ENCODE measurements at regions not wholly inside any gene's neighbourhood (a gene's known extent, or its start where the extent isn't known, plus 50 kb on each side); places are given as distances from the start of the nearest gene placed in this dataset.

DNA sequence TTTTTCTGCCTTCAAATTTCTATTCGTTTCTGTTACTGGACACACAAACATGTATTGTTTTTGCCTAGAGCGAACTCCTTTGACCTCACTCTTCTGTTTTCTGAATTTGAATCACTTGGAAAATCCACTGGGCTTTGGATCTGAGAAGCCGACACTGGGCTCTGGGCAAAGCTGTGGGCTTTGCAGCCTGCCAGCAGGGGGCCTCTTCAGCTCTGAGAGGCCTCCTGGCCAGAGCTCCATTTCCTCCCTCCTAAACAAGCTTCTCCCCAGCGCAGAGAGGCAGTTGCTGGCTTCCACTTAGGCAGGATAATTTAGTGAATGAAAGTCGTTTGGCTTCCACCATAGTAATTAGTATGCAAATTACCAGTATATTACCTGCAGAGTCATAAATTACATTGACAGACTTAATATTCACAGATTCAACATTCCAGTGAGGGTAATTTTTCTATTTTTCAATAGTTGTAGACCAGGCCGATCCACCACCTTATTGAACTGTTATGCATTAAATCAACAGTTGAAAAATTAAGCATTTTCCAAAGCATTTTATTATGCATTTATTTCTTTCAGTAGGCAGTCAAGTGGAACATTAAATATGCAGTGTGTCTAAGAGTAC, 104.0 kb upstream of the ZNF366 start (continued):
- TF ChIP-seq FOXJ2 (tag; IDR thresholded peaks at IDR 0.05): no peak
- TF ChIP-seq TAF15 (IDR thresholded peaks at IDR 0.05; ENCODE audit: low read depth, low read length): no peak
- no peak for TF ChIP-seq ZC3H11A (IDR thresholded peaks at IDR 0.05; ENCODE audit: low read depth, low read length)
- no peak for TF ChIP-seq EGR1 (conservative IDR thresholded peaks at IDR 0.05)
- TF ChIP-seq TGIF2 (CRISPR knock-in tag; IDR thresholded peaks at IDR 0.05): no peak
- TF ChIP-seq RBM25 (IDR thresholded peaks at IDR 0.05; ENCODE audit: low read depth, low read length, severe bottlenecking): no peak
- 0 out of 4 replicates have a peak, but pooled peaks of 1 of the 2 experiments have one; percentile 16 for TF ChIP-seq SRF (CRISPR knock-in tag; IDR thresholded peaks at IDR 0.05)
- TF ChIP-seq POLR2A (conservative IDR thresholded peaks at IDR 0.05): no peak
- no peak for TF ChIP-seq MYNN (IDR thresholded peaks at IDR 0.05)
- no peak for TF ChIP-seq MYNN (CRISPR knock-in tag; IDR thresholded peaks at IDR 0.05)
- no peak for TF ChIP-seq ZBTB7A (IDR thresholded peaks at IDR 0.05; ENCODE audit: borderline replicate concordance, control insufficient read depth, low read depth, low read length)
- TF ChIP-seq, protein P1, sequence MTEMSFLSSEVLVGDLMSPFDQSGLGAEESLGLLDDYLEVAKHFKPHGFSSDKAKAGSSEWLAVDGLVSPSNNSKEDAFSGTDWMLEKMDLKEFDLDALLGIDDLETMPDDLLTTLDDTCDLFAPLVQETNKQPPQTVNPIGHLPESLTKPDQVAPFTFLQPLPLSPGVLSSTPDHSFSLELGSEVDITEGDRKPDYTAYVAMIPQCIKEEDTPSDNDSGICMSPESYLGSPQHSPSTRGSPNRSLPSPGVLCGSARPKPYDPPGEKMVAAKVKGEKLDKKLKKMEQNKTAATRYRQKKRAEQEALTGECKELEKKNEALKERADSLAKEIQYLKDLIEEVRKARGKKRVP (CRISPR knock-in tag; IDR thresholded peaks at IDR 0.05): no peak
- TF ChIP-seq MEF2A (IDR thresholded peaks at IDR 0.05; ENCODE audit: control insufficient read depth, low read depth, low read length): no peak
- no peak for TF ChIP-seq TCF7L2 (IDR thresholded peaks at IDR 0.05; ENCODE audit: low read depth, low read length)
- TF ChIP-seq, protein P2, sequence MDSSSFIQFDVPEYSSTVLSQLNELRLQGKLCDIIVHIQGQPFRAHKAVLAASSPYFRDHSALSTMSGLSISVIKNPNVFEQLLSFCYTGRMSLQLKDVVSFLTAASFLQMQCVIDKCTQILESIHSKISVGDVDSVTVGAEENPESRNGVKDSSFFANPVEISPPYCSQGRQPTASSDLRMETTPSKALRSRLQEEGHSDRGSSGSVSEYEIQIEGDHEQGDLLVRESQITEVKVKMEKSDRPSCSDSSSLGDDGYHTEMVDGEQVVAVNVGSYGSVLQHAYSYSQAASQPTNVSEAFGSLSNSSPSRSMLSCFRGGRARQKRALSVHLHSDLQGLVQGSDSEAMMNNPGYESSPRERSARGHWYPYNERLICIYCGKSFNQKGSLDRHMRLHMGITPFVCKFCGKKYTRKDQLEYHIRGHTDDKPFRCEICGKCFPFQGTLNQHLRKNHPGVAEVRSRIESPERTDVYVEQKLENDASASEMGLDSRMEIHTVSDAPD (CRISPR knock-in tag; IDR thresholded peaks at IDR 0.05): no peak
- TF ChIP-seq, protein P3, sequence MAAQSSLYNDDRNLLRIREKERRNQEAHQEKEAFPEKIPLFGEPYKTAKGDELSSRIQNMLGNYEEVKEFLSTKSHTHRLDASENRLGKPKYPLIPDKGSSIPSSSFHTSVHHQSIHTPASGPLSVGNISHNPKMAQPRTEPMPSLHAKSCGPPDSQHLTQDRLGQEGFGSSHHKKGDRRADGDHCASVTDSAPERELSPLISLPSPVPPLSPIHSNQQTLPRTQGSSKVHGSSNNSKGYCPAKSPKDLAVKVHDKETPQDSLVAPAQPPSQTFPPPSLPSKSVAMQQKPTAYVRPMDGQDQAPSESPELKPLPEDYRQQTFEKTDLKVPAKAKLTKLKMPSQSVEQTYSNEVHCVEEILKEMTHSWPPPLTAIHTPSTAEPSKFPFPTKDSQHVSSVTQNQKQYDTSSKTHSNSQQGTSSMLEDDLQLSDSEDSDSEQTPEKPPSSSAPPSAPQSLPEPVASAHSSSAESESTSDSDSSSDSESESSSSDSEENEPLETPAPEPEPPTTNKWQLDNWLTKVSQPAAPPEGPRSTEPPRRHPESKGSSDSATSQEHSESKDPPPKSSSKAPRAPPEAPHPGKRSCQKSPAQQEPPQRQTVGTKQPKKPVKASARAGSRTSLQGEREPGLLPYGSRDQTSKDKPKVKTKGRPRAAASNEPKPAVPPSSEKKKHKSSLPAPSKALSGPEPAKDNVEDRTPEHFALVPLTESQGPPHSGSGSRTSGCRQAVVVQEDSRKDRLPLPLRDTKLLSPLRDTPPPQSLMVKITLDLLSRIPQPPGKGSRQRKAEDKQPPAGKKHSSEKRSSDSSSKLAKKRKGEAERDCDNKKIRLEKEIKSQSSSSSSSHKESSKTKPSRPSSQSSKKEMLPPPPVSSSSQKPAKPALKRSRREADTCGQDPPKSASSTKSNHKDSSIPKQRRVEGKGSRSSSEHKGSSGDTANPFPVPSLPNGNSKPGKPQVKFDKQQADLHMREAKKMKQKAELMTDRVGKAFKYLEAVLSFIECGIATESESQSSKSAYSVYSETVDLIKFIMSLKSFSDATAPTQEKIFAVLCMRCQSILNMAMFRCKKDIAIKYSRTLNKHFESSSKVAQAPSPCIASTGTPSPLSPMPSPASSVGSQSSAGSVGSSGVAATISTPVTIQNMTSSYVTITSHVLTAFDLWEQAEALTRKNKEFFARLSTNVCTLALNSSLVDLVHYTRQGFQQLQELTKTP (IDR thresholded peaks at IDR 0.05; ENCODE audit: low read depth in 1 of 2, partially characterized antibody in 2 of 2): no peak
- TF ChIP-seq ZNF274 (IDR thresholded peaks at IDR 0.05; ENCODE audit: borderline replicate concordance, low read depth, low read length): no peak
- TF ChIP-seq GTF2E2 (tag; IDR thresholded peaks at IDR 0.05): no peak
- TF ChIP-seq, protein P4, sequence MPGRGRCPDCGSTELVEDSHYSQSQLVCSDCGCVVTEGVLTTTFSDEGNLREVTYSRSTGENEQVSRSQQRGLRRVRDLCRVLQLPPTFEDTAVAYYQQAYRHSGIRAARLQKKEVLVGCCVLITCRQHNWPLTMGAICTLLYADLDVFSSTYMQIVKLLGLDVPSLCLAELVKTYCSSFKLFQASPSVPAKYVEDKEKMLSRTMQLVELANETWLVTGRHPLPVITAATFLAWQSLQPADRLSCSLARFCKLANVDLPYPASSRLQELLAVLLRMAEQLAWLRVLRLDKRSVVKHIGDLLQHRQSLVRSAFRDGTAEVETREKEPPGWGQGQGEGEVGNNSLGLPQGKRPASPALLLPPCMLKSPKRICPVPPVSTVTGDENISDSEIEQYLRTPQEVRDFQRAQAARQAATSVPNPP (IDR thresholded peaks at IDR 0.05; ENCODE audit: borderline replicate concordance, insufficient read depth, insufficient read length): no peak
- TF ChIP-seq CHCHD3 (CRISPR knock-in tag; IDR thresholded peaks at IDR 0.05): no peak
- no peak for TF ChIP-seq CTBP1 (IDR thresholded peaks at IDR 0.05; ENCODE audit: borderline replicate concordance)
